GM21381 (cell line): ENCODE measurements at regions not wholly inside any gene's neighbourhood (a gene's known extent, or its start where the extent isn't known, plus 50 kb on each side); places are given as distances from the start of the nearest gene placed in this dataset.

Experiments
- ATAC-seq: cut with Tn5 transposase; IDR thresholded peaks from one replicate; pipeline ENCODE4 v1.9.1; 2021; ENCODE audit warnings: mild to moderate bottlenecking, moderate library complexity; ENCODE audit not compliant: unreplicated experiment

DNA sequence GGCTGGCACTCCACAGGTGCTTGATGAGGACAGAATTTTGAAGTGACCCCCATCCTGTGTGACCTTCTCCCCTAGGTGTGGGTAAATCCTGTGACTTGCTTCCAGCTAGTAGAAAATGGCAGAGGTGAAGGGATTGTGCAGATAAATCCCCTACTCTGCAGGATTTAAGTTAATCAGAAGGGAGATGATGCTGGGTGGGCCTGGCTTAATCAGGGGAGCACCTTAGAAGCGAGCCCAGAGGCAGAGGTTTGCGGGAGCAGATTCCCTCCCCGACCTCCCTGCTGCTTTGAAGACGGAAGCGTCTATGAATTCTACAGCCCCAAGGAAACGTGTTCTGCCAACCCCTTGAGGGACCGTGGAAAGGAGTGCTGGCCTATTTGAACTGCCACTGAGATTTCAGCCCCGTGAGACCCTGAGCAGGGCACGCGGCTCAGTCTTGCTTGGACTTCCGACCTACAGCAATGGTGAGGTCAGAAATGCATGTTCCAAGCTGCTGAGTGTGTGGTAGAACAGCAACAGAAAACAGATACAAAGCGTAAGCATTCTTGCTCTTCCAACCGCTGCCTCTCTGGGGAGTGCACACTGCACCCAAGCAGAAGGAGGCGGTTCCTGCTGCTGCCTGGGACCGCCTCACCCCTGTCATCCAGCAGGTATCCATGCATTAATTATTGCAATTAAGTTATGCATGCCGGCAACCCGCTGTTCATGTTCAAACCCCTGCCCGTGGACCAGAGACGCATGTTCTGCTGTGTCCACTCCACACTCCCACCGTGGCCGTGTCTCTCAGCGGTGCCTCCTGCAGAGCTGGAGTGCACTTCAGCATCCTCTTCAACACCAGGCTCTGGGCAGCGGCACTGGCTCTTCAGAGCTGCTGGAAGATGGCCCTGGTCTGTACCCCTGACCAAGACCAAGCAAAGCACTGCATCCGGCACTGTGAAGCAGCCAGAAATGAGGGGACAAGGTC is 54.6 kb upstream of the RXRA start:
- ATAC-seq: no peak

DNA sequence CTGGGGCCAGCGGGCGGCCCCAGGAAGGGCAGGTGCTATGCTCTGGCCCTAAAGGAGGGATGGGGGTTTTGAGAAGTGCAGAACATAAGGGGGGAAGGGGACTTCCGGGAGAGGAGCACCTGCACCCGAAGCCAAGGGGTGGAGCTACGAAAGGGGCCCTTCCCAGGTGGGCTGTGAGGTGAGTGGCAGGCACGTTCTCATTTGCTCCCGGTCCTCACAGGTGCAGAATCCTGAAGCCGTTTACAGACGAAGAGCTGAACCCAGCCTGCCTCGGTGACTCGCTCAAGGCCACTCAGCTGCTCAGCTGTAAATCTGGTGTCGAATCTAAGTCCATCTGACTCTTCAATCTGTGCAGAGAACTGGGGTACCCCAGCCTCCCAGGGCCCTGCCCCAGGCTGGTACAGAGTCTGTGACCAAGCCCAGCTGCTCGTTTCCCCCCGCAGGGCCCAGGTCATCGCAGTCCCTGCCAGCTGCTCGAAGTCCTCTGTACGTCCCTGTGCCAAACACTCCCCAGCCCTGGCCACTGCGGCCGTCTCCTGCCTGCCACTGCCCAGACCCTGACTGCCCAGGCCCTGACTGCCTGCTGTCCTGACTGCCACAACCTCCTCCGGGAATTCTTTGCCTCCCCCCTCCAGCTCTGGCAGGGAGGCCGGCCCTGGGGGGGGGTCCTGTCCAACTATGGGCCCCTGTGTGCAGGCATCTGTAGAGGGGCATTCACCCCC is 53.8 kb upstream of the RXRA start:
- ATAC-seq: no peak

DNA sequence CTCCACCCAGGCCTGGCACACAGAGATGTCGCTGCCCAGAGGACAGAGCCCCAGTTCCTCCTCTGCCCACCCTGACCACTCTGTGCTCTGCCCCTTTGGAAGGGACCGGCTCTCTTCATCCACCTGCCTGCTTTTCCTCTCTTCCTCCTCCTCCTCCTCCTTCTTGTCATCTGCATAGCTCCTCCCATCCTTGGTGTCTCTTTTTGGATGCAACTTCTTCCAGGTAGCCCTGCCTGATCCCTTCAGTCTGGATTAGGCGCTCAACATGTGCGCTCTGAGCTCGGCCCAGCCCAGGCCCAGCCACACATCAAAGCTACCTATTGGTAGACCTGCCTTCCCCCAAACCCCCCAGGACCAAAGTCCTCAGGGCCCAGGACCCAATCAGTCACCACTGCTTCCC is 52.6 kb upstream of the RXRA start:
- no peak for ATAC-seq

DNA sequence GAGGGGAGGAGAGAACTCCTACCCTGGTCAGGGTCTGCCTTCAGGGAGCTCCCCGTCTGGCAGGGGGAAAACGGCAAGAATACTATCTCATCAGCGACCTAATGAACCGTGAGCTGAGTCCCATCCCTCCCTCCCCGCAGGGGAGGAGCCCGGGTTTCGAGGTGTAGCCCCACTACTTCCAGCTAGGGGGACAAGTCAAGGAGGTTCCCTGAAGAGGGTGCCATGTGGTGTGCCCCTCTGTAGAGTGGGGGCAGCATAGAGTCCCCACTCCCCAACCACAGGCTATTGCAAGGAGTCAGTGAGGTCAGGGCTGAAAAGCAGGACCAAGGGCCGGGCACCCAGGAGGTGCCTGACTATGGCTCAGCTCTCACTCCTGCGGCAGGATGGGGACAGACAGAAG is 50.9 kb upstream of the RXRA start:
- no peak for ATAC-seq

DNA sequence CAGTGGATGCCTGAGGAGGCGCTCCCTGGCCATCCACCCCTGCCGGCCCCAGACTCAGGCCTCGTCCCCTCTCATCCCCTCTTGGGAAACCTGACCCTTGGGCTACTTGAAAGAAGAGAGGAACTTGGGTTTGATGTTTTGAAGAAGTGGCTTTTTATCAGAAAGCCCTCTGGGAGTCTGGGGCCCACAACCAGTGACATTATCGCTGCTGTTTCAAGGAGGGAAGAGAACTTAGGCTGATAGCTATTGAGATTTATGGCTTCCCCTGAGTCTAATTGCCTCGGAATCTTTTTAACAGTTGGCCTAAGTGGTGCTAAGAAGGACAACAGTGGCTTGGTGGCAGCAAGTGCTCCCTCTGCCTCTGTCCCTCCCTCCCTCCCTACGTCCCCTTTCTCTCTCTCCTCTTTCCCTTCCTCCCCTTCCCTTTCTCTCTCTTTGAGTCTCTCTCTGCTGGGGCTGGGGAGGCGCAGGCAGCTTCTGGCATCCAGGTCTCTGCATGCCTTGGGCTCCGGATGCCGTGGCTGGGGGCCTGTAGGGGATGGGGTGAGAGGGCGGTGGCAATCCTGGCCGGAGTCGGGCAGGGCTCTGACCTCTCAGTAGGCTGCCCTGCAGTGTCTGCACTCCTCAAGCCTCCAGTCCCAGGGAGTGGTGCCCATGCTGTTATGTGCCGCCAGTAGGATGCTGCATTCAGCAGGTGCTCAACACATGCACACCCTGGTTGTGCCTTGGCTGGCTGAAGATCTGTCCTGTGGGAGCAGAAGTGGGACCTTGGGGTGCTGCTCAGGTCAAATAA is 49.6 kb upstream of the RXRA start:
- no peak for ATAC-seq
